ENCODE measurements at regions not wholly inside any gene's neighbourhood (a gene's known extent, or its start where the extent isn't known, plus 50 kb on each side); places are given as distances from the start of the nearest gene placed in this dataset.

- CTCF ChIA-PET: no interaction called here
- DNase-seq (ENCODE audit: low read depth, low spot score): no peak
- POLR2A ChIA-PET: no interaction called here
- dilution Hi-C loops (cut with MboI; ENCODE audit: extremely low pct_ligation_motif_present, low sequenced_read_pairs) (no loop called here), intact Hi-C loops (cut with micrococcal nuclease) (no loop called here)
- Histone ChIP-seq H3K9me1 (replicated peaks; ENCODE audit: control insufficient read depth, extremely low read depth, insufficient read depth, low read length) (no peaks in the 10 kb centered on the region), H3K36me3 (ENCODE audit: control insufficient read depth in 2 of 2, extremely low read depth in 1 of 2, insufficient read depth in 2 of 2, low read length in 2 of 2) (no peaks in the 10 kb centered on the region), H3K4me3 (replicated peaks in 1 of 3; ENCODE audit: insufficient read depth in 1 of 3, low read depth in 1 of 3, low read length in 3 of 3) (no peak overlapping the region), H3K4me2 (ENCODE audit: insufficient read depth, low read length) (no peak overlapping the region), H3K9ac (replicated peaks; ENCODE audit: extremely low read depth, insufficient read depth, low read length) (no peak overlapping the region), H3K79me2 (ENCODE audit: control insufficient read depth, insufficient read depth, low read length) (no peaks in the 10 kb centered on the region), H3K4me1 (ENCODE audit: control insufficient read depth, extremely low read depth, insufficient read depth, low read length) (no peaks in the 10 kb centered on the region), H4K20me1 (replicated peaks; ENCODE audit: control insufficient read depth, extremely low read depth, insufficient read depth, low read length) (no peaks in the 10 kb centered on the region), H3K9me3 (replicated peaks; ENCODE audit: control insufficient read depth, insufficient read depth, low read length) (peaks cover 9% of the 10 kb centered on the region), H3K27me3 (ENCODE audit: control insufficient read depth in 2 of 2, insufficient read depth in 2 of 2, low read length in 2 of 2) (no peaks in the 10 kb centered on the region), H2AFZ (ENCODE audit: low read depth, low read length) (no peak overlapping the region), H3K27ac (ENCODE audit: insufficient read depth, low read depth, low read length) (no peak overlapping the region)
- BruUV-seq (replicated peaks): no TSS peak
- TF ChIP-seq MAX (IDR thresholded peaks at IDR 0.05; ENCODE audit: insufficient read depth, insufficient read length): no peak
- FAIRE-seq: no peak
Measured at GRCh38 chr5:167823405-167823804, 468.0 kb upstream of the WWC1 start.

DNA sequence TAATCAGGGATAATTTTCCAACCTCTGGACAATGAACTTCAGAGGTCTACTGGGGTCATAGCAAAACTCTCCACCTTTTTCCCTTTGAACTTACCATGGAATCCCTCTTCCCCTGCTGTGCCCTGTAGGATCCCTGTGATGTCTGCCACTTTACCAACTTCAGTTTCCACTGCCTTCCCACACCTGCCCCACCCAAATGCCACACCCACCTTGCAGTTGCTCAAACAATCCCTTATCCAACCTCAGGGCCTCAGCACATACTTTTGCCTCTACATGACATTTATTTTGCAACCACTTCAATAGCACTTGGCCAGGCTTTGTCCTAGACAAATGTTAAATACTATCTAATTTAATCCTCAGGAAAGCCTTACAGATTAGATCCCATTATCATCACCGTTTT is 463.7 kb upstream of the WWC1 start:
- Histone ChIP-seq H4K20me1 (replicated peaks; ENCODE audit: control insufficient read depth, extremely low read depth, insufficient read depth, low read length) (no peaks in the 10 kb centered on the region), H3K9me3 (replicated peaks; ENCODE audit: control insufficient read depth, insufficient read depth, low read length) (peaks cover 10% of the 10 kb centered on the region), H3K9ac (replicated peaks; ENCODE audit: extremely low read depth, insufficient read depth, low read length) (no peak overlapping the region), H2AFZ (ENCODE audit: low read depth, low read length) (no peak overlapping the region), H3K79me2 (ENCODE audit: control insufficient read depth, insufficient read depth, low read length) (no peaks in the 10 kb centered on the region), H3K4me2 (ENCODE audit: insufficient read depth, low read length) (no peak overlapping the region), H3K4me1 (ENCODE audit: control insufficient read depth, extremely low read depth, insufficient read depth, low read length) (no peaks in the 10 kb centered on the region), H3K27me3 (ENCODE audit: control insufficient read depth in 2 of 2, insufficient read depth in 2 of 2, low read length in 2 of 2) (no peaks in the 10 kb centered on the region), H3K9me1 (replicated peaks; ENCODE audit: control insufficient read depth, extremely low read depth, insufficient read depth, low read length) (no peaks in the 10 kb centered on the region), H3K4me3 (replicated peaks in 1 of 3; ENCODE audit: insufficient read depth in 1 of 3, low read depth in 1 of 3, low read length in 3 of 3) (no peak overlapping the region), H3K27ac (ENCODE audit: insufficient read depth, low read depth, low read length) (no peak overlapping the region), H3K36me3 (ENCODE audit: control insufficient read depth in 2 of 2, extremely low read depth in 1 of 2, insufficient read depth in 2 of 2, low read length in 2 of 2) (no peaks in the 10 kb centered on the region)
- FAIRE-seq (no peak), DNase-seq (ENCODE audit: low read depth, low spot score) (no peak)
- ChIA-PET CTCF (no interaction called here), POLR2A (no interaction called here)
- dilution Hi-C loops (cut with MboI; ENCODE audit: extremely low pct_ligation_motif_present, low sequenced_read_pairs) (no loop called here), intact Hi-C loops (cut with micrococcal nuclease) (no loop called here)
- TF ChIP-seq POLR2AphosphoS5 (IDR thresholded peaks at IDR 0.05; ENCODE audit: insufficient read depth, low read depth, low read length) (no peak), MYC (IDR thresholded peaks at IDR 0.05; ENCODE audit: low read depth, low read length) (no peak), EZH2 (IDR thresholded peaks at IDR 0.05; ENCODE audit: borderline replicate concordance, low read depth, low read length, severe bottlenecking) (no peak)
- BruUV-seq (replicated peaks): no TSS peak

All from endothelial cell of umbilical vein (primary cell).